ENCODE measurements at regions not wholly inside any gene's neighbourhood (a gene's known extent, or its start where the extent isn't known, plus 50 kb on each side); places are given as distances from the start of the nearest gene placed in this dataset.

DNA sequence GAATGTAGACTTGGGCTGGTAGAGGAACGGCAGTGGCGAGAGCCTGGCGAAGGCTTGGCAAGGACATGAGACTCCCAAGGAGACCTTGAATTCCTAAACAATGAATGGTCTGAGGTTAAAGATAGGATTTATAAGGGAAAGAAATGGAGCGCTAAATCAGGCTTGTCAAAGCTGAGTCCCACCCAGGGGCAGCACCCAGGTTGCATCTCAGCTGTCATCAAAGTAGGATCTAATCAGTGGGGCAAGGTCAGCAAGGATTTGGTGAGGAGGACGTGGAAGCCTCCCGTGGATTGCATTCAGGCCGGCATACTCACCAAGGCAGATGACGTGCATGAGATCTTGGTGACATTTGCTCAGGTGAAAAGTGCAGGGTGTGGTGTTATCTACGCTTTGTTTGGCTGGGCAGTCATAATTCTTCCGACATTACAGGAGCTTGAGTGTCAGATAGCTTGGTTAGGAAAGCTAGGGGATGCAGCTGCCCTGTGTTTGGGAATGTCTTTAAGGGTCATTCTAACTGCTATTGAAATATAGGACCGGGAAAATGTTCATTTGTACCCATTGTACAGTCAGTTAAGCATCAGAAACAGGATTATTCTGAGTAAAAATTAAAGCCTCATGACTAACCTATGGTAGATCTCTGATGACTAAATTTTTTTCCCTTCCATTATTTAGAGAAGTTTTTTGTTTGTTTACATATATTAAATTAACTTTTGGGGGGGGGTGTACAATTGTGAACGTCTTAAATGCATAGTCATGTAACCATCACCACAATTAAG, 99.4 kb upstream of the TSC22D2 start:
- Mint-ChIP-seq H3K9me3 (no peaks in the 10 kb centered on the region), H3K36me3 (no peaks in the 10 kb centered on the region), H3K4me3 (no peak overlapping the region), H3K4me1 (no peaks in the 10 kb centered on the region), H3K27ac (no peak overlapping the region), H3K27me3 (ENCODE audit: low read depth) (no peaks in the 10 kb centered on the region)
- ChIA-PET CTCF (no interaction called here), POLR2A (no interaction called here)
- TF ChIP-seq, protein P1, sequence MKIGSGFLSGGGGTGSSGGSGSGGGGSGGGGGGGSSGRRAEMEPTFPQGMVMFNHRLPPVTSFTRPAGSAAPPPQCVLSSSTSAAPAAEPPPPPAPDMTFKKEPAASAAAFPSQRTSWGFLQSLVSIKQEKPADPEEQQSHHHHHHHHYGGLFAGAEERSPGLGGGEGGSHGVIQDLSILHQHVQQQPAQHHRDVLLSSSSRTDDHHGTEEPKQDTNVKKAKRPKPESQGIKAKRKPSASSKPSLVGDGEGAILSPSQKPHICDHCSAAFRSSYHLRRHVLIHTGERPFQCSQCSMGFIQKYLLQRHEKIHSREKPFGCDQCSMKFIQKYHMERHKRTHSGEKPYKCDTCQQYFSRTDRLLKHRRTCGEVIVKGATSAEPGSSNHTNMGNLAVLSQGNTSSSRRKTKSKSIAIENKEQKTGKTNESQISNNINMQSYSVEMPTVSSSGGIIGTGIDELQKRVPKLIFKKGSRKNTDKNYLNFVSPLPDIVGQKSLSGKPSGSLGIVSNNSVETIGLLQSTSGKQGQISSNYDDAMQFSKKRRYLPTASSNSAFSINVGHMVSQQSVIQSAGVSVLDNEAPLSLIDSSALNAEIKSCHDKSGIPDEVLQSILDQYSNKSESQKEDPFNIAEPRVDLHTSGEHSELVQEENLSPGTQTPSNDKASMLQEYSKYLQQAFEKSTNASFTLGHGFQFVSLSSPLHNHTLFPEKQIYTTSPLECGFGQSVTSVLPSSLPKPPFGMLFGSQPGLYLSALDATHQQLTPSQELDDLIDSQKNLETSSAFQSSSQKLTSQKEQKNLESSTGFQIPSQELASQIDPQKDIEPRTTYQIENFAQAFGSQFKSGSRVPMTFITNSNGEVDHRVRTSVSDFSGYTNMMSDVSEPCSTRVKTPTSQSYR (CRISPR knock-in tag; IDR thresholded peaks at IDR 0.05): no peak
- TF ChIP-seq NR1H2 (CRISPR knock-in tag; IDR thresholded peaks at IDR 0.05) (no peak), CREB1 (CRISPR knock-in tag; IDR thresholded peaks at IDR 0.05) (no peak), ELF4 (CRISPR knock-in tag; IDR thresholded peaks at IDR 0.05; ENCODE audit: low read depth) (no peak), MXD4 (CRISPR knock-in tag; IDR thresholded peaks at IDR 0.05; ENCODE audit: borderline replicate concordance) (no peak), ZNF263 (CRISPR knock-in tag; IDR thresholded peaks at IDR 0.05; ENCODE audit: low read depth) (no peak), GABPB1 (CRISPR knock-in tag; IDR thresholded peaks at IDR 0.05) (no peak), NFE2L1 (CRISPR knock-in tag; IDR thresholded peaks at IDR 0.05) (no peak), ZNF121 (CRISPR knock-in tag; IDR thresholded peaks at IDR 0.05) (no peak), JAZF1 (CRISPR knock-in tag; IDR thresholded peaks at IDR 0.05) (no peak)
- TF ChIP-seq, protein P2, sequence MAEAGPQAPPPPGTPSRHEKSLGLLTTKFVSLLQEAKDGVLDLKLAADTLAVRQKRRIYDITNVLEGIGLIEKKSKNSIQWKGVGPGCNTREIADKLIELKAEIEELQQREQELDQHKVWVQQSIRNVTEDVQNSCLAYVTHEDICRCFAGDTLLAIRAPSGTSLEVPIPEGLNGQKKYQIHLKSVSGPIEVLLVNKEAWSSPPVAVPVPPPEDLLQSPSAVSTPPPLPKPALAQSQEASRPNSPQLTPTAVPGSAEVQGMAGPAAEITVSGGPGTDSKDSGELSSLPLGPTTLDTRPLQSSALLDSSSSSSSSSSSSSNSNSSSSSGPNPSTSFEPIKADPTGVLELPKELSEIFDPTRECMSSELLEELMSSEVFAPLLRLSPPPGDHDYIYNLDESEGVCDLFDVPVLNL (CRISPR knock-in tag; IDR thresholded peaks at IDR 0.05; ENCODE audit: borderline replicate concordance, low read depth): no peak
- TF ChIP-seq, protein P3, sequence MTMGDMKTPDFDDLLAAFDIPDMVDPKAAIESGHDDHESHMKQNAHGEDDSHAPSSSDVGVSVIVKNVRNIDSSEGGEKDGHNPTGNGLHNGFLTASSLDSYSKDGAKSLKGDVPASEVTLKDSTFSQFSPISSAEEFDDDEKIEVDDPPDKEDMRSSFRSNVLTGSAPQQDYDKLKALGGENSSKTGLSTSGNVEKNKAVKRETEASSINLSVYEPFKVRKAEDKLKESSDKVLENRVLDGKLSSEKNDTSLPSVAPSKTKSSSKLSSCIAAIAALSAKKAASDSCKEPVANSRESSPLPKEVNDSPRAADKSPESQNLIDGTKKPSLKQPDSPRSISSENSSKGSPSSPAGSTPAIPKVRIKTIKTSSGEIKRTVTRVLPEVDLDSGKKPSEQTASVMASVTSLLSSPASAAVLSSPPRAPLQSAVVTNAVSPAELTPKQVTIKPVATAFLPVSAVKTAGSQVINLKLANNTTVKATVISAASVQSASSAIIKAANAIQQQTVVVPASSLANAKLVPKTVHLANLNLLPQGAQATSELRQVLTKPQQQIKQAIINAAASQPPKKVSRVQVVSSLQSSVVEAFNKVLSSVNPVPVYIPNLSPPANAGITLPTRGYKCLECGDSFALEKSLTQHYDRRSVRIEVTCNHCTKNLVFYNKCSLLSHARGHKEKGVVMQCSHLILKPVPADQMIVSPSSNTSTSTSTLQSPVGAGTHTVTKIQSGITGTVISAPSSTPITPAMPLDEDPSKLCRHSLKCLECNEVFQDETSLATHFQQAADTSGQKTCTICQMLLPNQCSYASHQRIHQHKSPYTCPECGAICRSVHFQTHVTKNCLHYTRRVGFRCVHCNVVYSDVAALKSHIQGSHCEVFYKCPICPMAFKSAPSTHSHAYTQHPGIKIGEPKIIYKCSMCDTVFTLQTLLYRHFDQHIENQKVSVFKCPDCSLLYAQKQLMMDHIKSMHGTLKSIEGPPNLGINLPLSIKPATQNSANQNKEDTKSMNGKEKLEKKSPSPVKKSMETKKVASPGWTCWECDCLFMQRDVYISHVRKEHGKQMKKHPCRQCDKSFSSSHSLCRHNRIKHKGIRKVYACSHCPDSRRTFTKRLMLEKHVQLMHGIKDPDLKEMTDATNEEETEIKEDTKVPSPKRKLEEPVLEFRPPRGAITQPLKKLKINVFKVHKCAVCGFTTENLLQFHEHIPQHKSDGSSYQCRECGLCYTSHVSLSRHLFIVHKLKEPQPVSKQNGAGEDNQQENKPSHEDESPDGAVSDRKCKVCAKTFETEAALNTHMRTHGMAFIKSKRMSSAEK (CRISPR knock-in tag; IDR thresholded peaks at IDR 0.05; ENCODE audit: borderline replicate concordance): no peak
- TF ChIP-seq, protein P4, sequence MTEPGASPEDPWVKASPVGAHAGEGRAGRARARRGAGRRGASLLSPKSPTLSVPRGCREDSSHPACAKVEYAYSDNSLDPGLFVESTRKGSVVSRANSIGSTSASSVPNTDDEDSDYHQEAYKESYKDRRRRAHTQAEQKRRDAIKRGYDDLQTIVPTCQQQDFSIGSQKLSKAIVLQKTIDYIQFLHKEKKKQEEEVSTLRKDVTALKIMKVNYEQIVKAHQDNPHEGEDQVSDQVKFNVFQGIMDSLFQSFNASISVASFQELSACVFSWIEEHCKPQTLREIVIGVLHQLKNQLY (CRISPR knock-in tag; IDR thresholded peaks at IDR 0.05): no peak
- TF ChIP-seq, protein P5, sequence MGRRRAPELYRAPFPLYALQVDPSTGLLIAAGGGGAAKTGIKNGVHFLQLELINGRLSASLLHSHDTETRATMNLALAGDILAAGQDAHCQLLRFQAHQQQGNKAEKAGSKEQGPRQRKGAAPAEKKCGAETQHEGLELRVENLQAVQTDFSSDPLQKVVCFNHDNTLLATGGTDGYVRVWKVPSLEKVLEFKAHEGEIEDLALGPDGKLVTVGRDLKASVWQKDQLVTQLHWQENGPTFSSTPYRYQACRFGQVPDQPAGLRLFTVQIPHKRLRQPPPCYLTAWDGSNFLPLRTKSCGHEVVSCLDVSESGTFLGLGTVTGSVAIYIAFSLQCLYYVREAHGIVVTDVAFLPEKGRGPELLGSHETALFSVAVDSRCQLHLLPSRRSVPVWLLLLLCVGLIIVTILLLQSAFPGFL (CRISPR knock-in tag; IDR thresholded peaks at IDR 0.05; ENCODE audit: borderline replicate concordance): no peak
- TF ChIP-seq, protein P6, sequence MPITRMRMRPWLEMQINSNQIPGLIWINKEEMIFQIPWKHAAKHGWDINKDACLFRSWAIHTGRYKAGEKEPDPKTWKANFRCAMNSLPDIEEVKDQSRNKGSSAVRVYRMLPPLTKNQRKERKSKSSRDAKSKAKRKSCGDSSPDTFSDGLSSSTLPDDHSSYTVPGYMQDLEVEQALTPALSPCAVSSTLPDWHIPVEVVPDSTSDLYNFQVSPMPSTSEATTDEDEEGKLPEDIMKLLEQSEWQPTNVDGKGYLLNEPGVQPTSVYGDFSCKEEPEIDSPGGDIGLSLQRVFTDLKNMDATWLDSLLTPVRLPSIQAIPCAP (CRISPR knock-in tag; IDR thresholded peaks at IDR 0.05): no peak
- DNase-seq (ENCODE audit: low spot score) (no peak), ATAC-seq (no peak)
